ENCODE measurements at regions not wholly inside any gene's neighbourhood (a gene's known extent, or its start where the extent isn't known, plus 50 kb on each side); places are given as distances from the start of the nearest gene placed in this dataset.

DNA sequence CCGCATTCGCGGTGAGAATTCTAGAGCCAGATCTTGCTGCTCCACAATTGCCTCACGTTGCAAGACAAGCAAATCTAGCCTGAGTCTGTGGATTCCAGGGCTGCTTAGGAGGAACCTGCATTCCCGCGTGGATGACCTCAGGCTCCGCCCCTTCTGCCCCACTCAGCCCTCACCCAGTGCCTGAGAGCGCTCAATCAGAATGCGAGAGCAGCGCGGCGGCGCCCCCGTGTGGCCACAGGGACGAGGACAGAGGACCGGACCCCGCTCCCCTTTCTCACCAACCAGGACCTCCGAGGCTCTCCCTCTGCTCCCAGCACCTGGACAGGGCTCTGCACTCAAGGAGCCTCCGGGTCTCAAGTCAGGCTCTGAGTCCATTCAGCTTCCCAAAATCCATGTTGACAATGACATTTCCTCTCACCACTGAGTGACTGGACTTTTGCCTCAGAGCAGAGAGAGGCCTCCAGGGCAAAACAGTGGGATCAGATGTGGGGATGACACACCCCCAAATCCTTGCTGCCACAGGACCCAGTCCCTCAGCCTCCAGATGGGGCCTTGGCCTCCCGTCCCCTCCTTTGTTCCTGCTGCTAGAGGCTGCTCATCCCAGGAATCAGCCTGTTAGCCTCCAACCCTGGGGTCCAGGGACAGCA lies 52.0 kb downstream of the RPP21 start:
- Histone ChIP-seq H3K4me3 (no peak overlapping the region), H3K4me1 (peaks cover 0 to 6% (median 0%) of the 10 kb centered on the region in 9 donors), H3K36me3 (no peaks in the 10 kb centered on the region), H3K27ac (no peak overlapping the region), H3K27me3 (peaks cover 0 to 65% (median 44%) of the 10 kb centered on the region in 7 donors), H3K9me3 (no peaks in the 10 kb centered on the region)
- 13% methylated on average over 20 of the region's 20 CpGs for WGBS, 2 donors
- intact Hi-C loops (cut with DNase I) = loop anchor here in 8 of 10 donors (2.0 to 10.0 kb wide), 7 partner anchors 35 to 292 kb away; no protein-coding TSS in a partner anchor
- TF ChIP-seq, protein P1, sequence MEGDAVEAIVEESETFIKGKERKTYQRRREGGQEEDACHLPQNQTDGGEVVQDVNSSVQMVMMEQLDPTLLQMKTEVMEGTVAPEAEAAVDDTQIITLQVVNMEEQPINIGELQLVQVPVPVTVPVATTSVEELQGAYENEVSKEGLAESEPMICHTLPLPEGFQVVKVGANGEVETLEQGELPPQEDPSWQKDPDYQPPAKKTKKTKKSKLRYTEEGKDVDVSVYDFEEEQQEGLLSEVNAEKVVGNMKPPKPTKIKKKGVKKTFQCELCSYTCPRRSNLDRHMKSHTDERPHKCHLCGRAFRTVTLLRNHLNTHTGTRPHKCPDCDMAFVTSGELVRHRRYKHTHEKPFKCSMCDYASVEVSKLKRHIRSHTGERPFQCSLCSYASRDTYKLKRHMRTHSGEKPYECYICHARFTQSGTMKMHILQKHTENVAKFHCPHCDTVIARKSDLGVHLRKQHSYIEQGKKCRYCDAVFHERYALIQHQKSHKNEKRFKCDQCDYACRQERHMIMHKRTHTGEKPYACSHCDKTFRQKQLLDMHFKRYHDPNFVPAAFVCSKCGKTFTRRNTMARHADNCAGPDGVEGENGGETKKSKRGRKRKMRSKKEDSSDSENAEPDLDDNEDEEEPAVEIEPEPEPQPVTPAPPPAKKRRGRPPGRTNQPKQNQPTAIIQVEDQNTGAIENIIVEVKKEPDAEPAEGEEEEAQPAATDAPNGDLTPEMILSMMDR (IDR thresholded peaks at IDR 0.05) = peak; percentile 38 to 90 (median 79)
- DNase-seq (peak; percentile 65 to 85), ATAC-seq (peak; percentile 90 to 97 (median 92))

DNA sequence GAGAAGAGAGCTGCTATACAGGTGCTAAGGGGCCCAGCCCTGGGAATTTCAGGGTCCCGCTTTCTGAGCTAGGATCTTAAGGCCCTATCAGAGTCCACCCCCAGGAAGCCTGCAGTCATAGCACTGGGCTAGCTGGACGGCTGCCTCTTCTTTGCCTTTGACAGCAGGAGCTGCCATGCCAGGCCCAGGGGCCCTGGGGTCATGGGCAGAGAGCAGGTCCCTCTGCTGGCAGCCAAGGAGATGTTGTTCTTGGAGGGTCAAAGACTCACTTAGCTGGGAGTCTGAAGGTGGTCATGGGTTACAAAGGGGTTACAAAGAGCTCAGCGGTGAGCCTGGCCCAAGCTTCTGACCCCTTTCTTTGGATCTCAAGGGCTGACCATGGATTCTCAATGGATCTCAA lies 52.7 kb downstream of the RPP21 start:
- Histone ChIP-seq H3K36me3 (no peaks in the 10 kb centered on the region), H3K4me1 (peaks cover 0 to 6% (median 0%) of the 10 kb centered on the region in 9 donors), H3K4me3 (no peak overlapping the region), H3K9me3 (no peaks in the 10 kb centered on the region), H3K27me3 (peaks cover 0 to 58% (median 37%) of the 10 kb centered on the region in 7 donors), H3K27ac (no peak overlapping the region)
- intact Hi-C loops (cut with DNase I) = loop anchor here in 8 of 10 donors (2.0 to 10.0 kb wide), 7 partner anchors 35 to 293 kb away; no protein-coding TSS in a partner anchor
- TF ChIP-seq, protein P1 (IDR thresholded peaks at IDR 0.05) = no peak
- DNase-seq = no peak
- ATAC-seq = no peak
- 66 to 74% methylated on average over 3 of the region's 3 CpGs for WGBS, 2 donors

DNA sequence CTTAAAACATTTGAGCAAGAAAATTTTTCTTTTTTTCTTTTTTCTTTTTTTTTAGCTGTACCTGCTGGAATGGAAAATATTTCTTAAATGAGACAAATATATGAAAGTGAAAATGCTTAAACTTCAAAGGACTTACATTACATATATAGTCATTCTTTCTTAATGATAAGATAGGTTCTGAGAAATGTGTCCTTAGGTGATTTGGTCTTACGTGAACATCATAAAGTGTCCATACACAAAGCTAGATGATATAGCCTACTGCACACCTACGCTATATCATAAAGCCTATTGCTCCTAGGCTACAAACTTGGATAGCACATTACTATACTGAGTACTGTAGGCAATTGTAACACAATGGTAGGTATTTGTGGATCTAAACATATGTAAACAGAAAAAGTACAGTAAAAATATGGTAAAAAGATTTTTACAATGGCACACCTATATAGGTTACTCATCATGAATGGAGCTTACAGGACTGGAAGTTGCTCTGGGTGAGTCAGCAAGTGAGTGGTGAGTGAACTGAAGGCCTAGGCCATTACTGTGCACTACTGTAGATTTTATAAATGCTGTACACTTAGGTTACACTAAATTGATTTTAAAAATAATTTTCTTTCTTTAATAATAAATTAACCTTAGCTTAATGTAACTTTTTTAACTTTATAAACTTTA lies 54.6 kb downstream of the RPP21 start:
- H3K4me3 ChIP-seq = no peak overlapping the region
- no peak for DNase-seq
- TF ChIP-seq, protein P1 (IDR thresholded peaks at IDR 0.05) = no peak
- intact Hi-C loops (cut with DNase I) = loop anchor here in 8 of 10 donors (5.0 to 10.0 kb wide), 6 partner anchors 37 to 295 kb away; no protein-coding TSS in a partner anchor
- WGBS, 2 donors = 91 to 96% methylated on average over 2 of the region's 2 CpGs
- peaks cover 0 to 6% (median 0%) of the 10 kb centered on the region in 9 donors for H3K4me1 ChIP-seq
- ATAC-seq = no peak
- H3K27ac ChIP-seq = no peak overlapping the region
- H3K36me3 ChIP-seq = no peaks in the 10 kb centered on the region
- no peaks in the 10 kb centered on the region for H3K9me3 ChIP-seq
- peaks cover 0 to 46% (median 32%) of the 10 kb centered on the region in 7 donors for H3K27me3 ChIP-seq

DNA sequence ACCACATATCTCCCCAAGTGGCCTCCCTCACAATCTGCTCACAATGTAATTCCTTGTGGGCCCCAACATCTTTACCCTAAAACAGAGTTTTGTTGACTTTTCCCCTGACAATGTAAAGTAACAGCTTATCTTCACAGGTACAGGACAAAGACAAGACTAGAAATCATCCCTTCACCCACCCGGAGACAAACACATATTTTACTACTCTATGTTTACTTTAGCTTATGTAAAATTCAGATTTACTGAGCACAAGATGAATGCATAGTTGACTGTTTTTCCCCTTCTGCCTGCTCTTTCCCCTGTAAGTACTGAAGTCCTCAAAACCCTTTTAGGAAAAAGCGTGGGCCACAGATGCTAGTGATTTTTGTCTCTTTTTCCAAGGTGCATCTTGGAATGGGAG lies 61.0 kb downstream of the RPP21 start:
- WGBS, 2 donors = 72 to 86% methylated on average over 2 of the region's 2 CpGs
- TF ChIP-seq, protein P1 (IDR thresholded peaks at IDR 0.05) = no peak
- ATAC-seq = no peak
- Histone ChIP-seq H3K36me3 (no peaks in the 10 kb centered on the region), H3K9me3 (peaks cover 0 to 19% (median 0%) of the 10 kb centered on the region in 11 donors), H3K4me1 (no peaks in the 10 kb centered on the region), H3K27me3 (peaks cover 0 to 51% (median 13%) of the 10 kb centered on the region in 7 donors), H3K4me3 (no peak overlapping the region), H3K27ac (no peak overlapping the region)
- intact Hi-C loops (cut with DNase I) = no loop called here
- no peak for DNase-seq
